A549 (cell line): ENCODE measurements at regions not wholly inside any gene's neighbourhood (a gene's known extent, or its start where the extent isn't known, plus 50 kb on each side); places are given as distances from the start of the nearest gene placed in this dataset.

Source experiments
- ATAC-seq, 2 experiments: fragments of 200-7000 bp in 1 of 2; fragments of >200 bp in 1 of 2; cut with Nextera tagmentation in 1 of 2; cut with Tn5 transposase in 1 of 2; 3 replicates each; pipeline versions ENCODE4 v1.8.0 to v1.9.1; 2018 to 2020; ENCODE audit warnings: mild to moderate bottlenecking in 1 of 2, moderate library complexity in 1 of 2
- CTCF ChIA-PET: fragments of 300-600 bp; sonication (Branson Sonifier 250); formaldehyde crosslinking; extraction: SDS; loops from one replicate; lab custom pipeline; 2021; ENCODE audit warnings: antibody characterized with exemption, inconsistent platforms; lab: Yijun Ruan, JAX
- POLR2A ChIA-PET: fragments of 350-600 bp; formaldehyde crosslinking; extraction: SDS; loops from one replicate; lab custom pipeline; 2021; ENCODE audit warnings: antibody characterized with exemption, inconsistent platforms; lab: Yijun Ruan, JAX
- DNase-seq, 2 experiments: peaks; one replicate each; pipeline versions ENCODE4 v3.0.0 to v3.0.0-alpha.2; 2011 to 2016; ENCODE audit warnings: low read depth in 1 of 2, low spot score in 1 of 2
- FAIRE-seq: peaks from 2 replicates; lab custom pipeline; 2011; peaks lifted over from hg19 to GRCh38; lab: Jason Lieb, UNC
- H3K27ac ChIP-seq, 2 experiments: fragments of >200 bp; sonication (Bioruptor Twin); formaldehyde crosslinking; 3 replicates each; pipeline ENCODE4 v1.5.1; 2016 to 2017
- H3K4me1 ChIP-seq: fragments of >200 bp; sonication (Bioruptor Twin); formaldehyde crosslinking; 3 replicates; pipeline ENCODE4 v1.6.1; 2016
- H3K4me2 ChIP-seq: fragments of >200 bp; sonication (Bioruptor Twin); formaldehyde crosslinking; 3 replicates; pipeline ENCODE4 v1.6.1; 2016
- H3K4me3 ChIP-seq: fragments of >200 bp; sonication (Bioruptor Twin); formaldehyde crosslinking; 3 replicates; pipeline ENCODE4 v1.5.1; 2016
- H3K9me3 ChIP-seq: fragments of >200 bp; sonication (Bioruptor Twin); formaldehyde crosslinking; 3 replicates; pipeline ENCODE4 v1.6.1; 2016
- CHD2 ChIP-seq: fragments of 150-350 bp; IDR thresholded peaks from 2 replicates; pipeline ENCODE4 v1.6.1; 2014; ENCODE audit warnings: low read length; ENCODE audit not compliant: partially characterized antibody
- CHD4 ChIP-seq: fragments of 200-600 bp; sonication (generic); IDR thresholded peaks from 2 replicates; pipeline ENCODE4 v1.6.1; 2016; ENCODE audit warnings: antibody characterized with exemption, mild to moderate bottlenecking, borderline replicate concordance
- EHMT2 ChIP-seq: fragments of 200-600 bp; sonication (generic); IDR thresholded peaks from 2 replicates; pipeline ENCODE4 v1.6.1; 2016; ENCODE audit warnings: antibody characterized with exemption, low read depth, mild to moderate bottlenecking, moderate library complexity
- FOSB ChIP-seq: fragments of 250-450 bp; sonication (Bioruptor Pico); IDR thresholded peaks from 2 replicates; pipeline ENCODE4 v1.5.0; 2020; ENCODE audit warnings: mild to moderate bottlenecking, moderate library complexity
- HDAC2 ChIP-seq: fragments of 200-600 bp; sonication (generic); IDR thresholded peaks from 2 replicates; pipeline ENCODE4 v1.6.1; 2016
- HEYL ChIP-seq: fragments of 250-450 bp; sonication (Bioruptor Pico); IDR thresholded peaks from 2 replicates; pipeline ENCODE4 v1.8.0; 2021; ENCODE audit warnings: mild to moderate bottlenecking, moderate library complexity
- HOXB13 ChIP-seq: fragments of 250-450 bp; sonication (Bioruptor Pico); IDR thresholded peaks from 2 replicates; pipeline ENCODE4 v1.5.0; 2020; ENCODE audit warnings: low read depth, mild to moderate bottlenecking, moderate library complexity
- KDM1A ChIP-seq: fragments of 200-600 bp; sonication (generic); IDR thresholded peaks from 2 replicates; pipeline ENCODE4 v1.6.1; 2016; ENCODE audit warnings: low read depth, mild to moderate bottlenecking
- KDM5A ChIP-seq: fragments of 200-600 bp; sonication (generic); IDR thresholded peaks from 2 replicates; pipeline ENCODE4 v1.6.1; 2016; ENCODE audit warnings: antibody characterized with exemption, mild to moderate bottlenecking
- NFE2L2 ChIP-seq: fragments of 150-350 bp; conservative IDR thresholded peaks from 2 replicates; pipeline ENCODE4 v1.6.1; 2014; ENCODE audit warnings: low read length
- NPAS2 ChIP-seq: fragments of 250-450 bp; sonication (Bioruptor Pico); IDR thresholded peaks from 2 replicates; pipeline ENCODE4 v1.8.0; 2022; ENCODE audit warnings: mild to moderate bottlenecking, moderate library complexity, borderline replicate concordance
- POLR2A ChIP-seq: IDR thresholded peaks from 2 replicates; pipeline ENCODE4 v1.6.1; 2012; ENCODE audit warnings: mild to moderate bottlenecking, low read length
- POLR2AphosphoS2 ChIP-seq: conservative IDR thresholded peaks from 2 replicates; pipeline ENCODE4 v1.6.1; 2012; ENCODE audit warnings: low read length, improper control_type of control experiment, inconsistent platforms
- RAD21 ChIP-seq, 2 experiments: fragments of >200 bp in 1 of 2; sonication (Bioruptor Twin) in 1 of 2; formaldehyde crosslinking in 1 of 2; IDR thresholded peaks in 1 of 2; conservative IDR thresholded peaks in 1 of 2; 2 replicates in 1 of 2; 3 replicates in 1 of 2; pipeline ENCODE4 v1.6.1; 2012 to 2018; ENCODE audit warnings: inconsistent platforms in 1 of 2
- SREBF2 ChIP-seq: fragments of 450-650 bp; IDR thresholded peaks from 2 replicates; pipeline ENCODE4 v1.6.1; 2014; ENCODE audit warnings: mild to moderate bottlenecking, moderate library complexity
- TP53 ChIP-seq: fragments of 250-450 bp; sonication (Bioruptor Pico); IDR thresholded peaks from 2 replicates; pipeline ENCODE4 v1.5.0; 2021; ENCODE audit warnings: mild to moderate bottlenecking, moderate library complexity
- ZC3H11A ChIP-seq: fragments of 450-650 bp; IDR thresholded peaks from 2 replicates; pipeline ENCODE4 v1.6.1; 2014; ENCODE audit warnings: antibody characterized with exemption, mild to moderate bottlenecking
- ZFP36 ChIP-seq: fragments of 450-650 bp; IDR thresholded peaks from 2 replicates; pipeline ENCODE4 v1.6.1; 2014; ENCODE audit warnings: borderline replicate concordance; ENCODE audit not compliant: partially characterized antibody
- ZSCAN20 ChIP-seq: fragments of 250-450 bp; sonication (Bioruptor Pico); IDR thresholded peaks from 2 replicates; pipeline ENCODE4 v1.8.0; 2022; ENCODE audit warnings: mild to moderate bottlenecking, moderate library complexity
- WGBS: methylation state at CpG from one replicate; pipeline ENCODE4 v1.1.6; 2017; ENCODE audit errors: missing lambda C conversion rate; 5-methylcytosine and 5-hydroxymethylcytosine counted together
- TF ChIP-seq, protein P1 (sequence below): fragments of 200-600 bp; sonication (generic); IDR thresholded peaks from 2 replicates; pipeline ENCODE4 v1.6.1; 2016; ENCODE audit warnings: antibody characterized with exemption, mild to moderate bottlenecking, moderate library complexity
- TF ChIP-seq, protein P2 (sequence below): fragments of 150-350 bp; IDR thresholded peaks from 2 replicates; pipeline ENCODE4 v1.6.1; 2014; ENCODE audit warnings: low read depth, mild to moderate bottlenecking, low read length
- TF ChIP-seq, protein P3 (sequence below): fragments of 250-450 bp; sonication (Bioruptor Pico); IDR thresholded peaks from 2 replicates; pipeline ENCODE4 v1.5.0; 2020; ENCODE audit warnings: low read depth, mild to moderate bottlenecking, moderate library complexity
- TF ChIP-seq, protein P4 (sequence below): IDR thresholded peaks from 2 replicates; pipeline ENCODE4 v1.6.1; 2012; ENCODE audit warnings: low read depth, borderline replicate concordance

DNA sequence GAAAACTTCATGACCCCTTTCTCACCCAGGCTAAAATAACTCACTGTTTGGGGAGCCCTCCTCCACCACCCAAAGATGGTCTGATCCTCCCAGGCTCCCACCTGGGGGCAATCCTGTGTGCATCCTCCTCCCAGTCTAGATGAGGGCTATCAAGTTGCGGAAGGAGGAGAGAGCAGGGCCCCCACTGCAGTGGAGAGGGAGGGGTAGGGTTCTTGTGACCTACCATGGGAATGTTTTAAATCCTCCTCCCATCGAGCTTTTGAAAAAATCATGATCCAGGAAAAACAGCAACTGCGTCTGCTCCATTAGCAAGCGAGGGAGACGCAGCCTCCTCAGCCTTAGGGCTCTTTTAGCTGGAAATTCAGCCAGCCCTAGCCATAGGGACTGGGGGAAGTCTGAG is 80.0 kb downstream of the NAV1 start:
- no peak for FAIRE-seq

DNA sequence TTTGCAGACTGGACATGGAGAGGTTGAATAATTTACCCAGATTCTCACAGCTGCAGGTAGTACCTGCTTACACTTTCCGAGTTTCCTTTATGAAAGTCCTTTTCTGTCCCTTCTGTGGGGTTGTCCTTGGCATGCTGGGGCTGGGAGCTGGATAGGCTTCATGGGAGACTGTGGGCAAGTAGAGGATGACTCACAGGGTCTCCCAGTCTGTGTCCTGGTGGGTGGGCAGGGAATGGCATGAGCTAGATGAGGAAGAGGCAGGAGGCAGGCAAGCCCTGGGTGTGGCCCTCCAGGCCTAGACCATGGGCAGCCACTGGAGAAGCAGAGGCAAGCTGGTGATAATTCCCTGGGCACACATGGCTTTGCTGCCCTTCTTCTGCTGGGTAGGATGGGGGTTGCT is 80.6 kb downstream of the NAV1 start:
- Histone ChIP-seq H3K4me3 (no peak overlapping the region), H3K4me2 (peak overlapping the region; percentile 15; the same call in 1 of the 3 replicates), H3K9me3 (no peaks in the 10 kb centered on the region), H3K27ac (peak overlapping the region; percentile 31 to 63; a peak in 3 of 6 replicates), H3K4me1 (peaks cover 29% of the 10 kb centered on the region)
- ATAC-seq: peak in 1 of 2 experiments; percentile 62; a peak in 3 of 6 replicates
- TF ChIP-seq ZC3H11A (no peak), CHD4 (no peak), KDM1A (no peak), KDM5A (no peak), FOSB (CRISPR knock-in tag) (no peak), ZFP36 (no peak), ZSCAN20 (CRISPR knock-in tag) (no peak), POLR2A (no peak), EHMT2 (no peak)
- TF ChIP-seq, protein P1, sequence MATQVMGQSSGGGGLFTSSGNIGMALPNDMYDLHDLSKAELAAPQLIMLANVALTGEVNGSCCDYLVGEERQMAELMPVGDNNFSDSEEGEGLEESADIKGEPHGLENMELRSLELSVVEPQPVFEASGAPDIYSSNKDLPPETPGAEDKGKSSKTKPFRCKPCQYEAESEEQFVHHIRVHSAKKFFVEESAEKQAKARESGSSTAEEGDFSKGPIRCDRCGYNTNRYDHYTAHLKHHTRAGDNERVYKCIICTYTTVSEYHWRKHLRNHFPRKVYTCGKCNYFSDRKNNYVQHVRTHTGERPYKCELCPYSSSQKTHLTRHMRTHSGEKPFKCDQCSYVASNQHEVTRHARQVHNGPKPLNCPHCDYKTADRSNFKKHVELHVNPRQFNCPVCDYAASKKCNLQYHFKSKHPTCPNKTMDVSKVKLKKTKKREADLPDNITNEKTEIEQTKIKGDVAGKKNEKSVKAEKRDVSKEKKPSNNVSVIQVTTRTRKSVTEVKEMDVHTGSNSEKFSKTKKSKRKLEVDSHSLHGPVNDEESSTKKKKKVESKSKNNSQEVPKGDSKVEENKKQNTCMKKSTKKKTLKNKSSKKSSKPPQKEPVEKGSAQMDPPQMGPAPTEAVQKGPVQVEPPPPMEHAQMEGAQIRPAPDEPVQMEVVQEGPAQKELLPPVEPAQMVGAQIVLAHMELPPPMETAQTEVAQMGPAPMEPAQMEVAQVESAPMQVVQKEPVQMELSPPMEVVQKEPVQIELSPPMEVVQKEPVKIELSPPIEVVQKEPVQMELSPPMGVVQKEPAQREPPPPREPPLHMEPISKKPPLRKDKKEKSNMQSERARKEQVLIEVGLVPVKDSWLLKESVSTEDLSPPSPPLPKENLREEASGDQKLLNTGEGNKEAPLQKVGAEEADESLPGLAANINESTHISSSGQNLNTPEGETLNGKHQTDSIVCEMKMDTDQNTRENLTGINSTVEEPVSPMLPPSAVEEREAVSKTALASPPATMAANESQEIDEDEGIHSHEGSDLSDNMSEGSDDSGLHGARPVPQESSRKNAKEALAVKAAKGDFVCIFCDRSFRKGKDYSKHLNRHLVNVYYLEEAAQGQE: no peak
- ChIA-PET CTCF (interaction anchor here (1.0 to 2.5 kb wide), 7 partner anchors 11 to 173 kb away, joined by 3 to 10 read pairs (median 7); no protein-coding TSS in a partner anchor), POLR2A (no interaction called here)
- DNase-seq: no peak
- FAIRE-seq: no peak
- WGBS: 76% methylated on average over 1 of the region's 1 CpG

More for the DNA sequence above, 80.0 kb downstream of the NAV1 start:
- Histone ChIP-seq H3K9me3 (no peaks in the 10 kb centered on the region), H3K4me1 (peaks cover 27% of the 10 kb centered on the region), H3K4me3 (no peak overlapping the region), H3K4me2 (no peak overlapping the region), H3K27ac (peak overlapping the region; percentile 31 to 63; a peak in 3 of 6 replicates)
- TF ChIP-seq NPAS2: no peak
- TF ChIP-seq TP53 (CRISPR knock-in tag): no peak
- TF ChIP-seq HDAC2: no peak
- TF ChIP-seq HOXB13 (CRISPR knock-in tag): no peak
- no peak for DNase-seq
- ATAC-seq: peak in 1 of 2 experiments; percentile 11; a peak in 1 of 6 replicates
- WGBS: 83% methylated on average over 5 of the region's 5 CpGs
- ChIA-PET CTCF (interaction anchor here (1.1 to 2.5 kb wide), 6 partner anchors 10 to 174 kb away, joined by 3 to 10 read pairs (median 7); no protein-coding TSS in a partner anchor), POLR2A (no interaction called here)

DNA sequence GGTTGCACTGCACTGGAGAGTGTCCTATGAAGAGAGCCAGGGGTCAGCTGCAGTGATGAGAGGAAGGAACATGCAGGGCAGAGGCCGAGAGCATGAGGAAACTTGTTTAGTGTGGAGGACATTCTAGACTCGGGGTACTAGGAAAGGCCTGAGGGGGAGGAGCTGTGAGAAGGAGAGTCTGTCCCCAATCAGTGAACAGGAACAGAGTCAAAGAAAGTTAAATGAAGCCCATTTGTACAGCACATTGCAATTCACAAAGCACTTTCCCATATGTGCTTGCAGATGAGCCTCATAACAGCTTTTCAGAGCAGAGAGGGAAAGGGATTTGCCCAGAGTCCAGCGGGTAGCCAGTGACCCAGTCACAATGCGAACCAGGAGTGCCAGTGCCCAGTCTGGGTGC is 83.4 kb downstream of the NAV1 start:
- ChIA-PET CTCF (interaction anchor here (1.3 to 1.8 kb wide), 5 partner anchors 8 to 82 kb away, joined by 3 to 8 read pairs (median 4); no protein-coding TSS in a partner anchor), POLR2A (no interaction called here)
- Histone ChIP-seq H3K27ac (peak overlapping the region in 1 of 2 experiments; percentile 79; a peak in 3 of 6 replicates), H3K4me1 (peaks cover 52% of the 10 kb centered on the region), H3K4me3 (no peak overlapping the region), H3K4me2 (no peak overlapping the region), H3K9me3 (no peaks in the 10 kb centered on the region)
- ATAC-seq: no peak
- no peak for FAIRE-seq
- TF ChIP-seq TP53 (CRISPR knock-in tag) (no peak), SREBF2 (no peak), HEYL (CRISPR knock-in tag) (no peak), HDAC2 (no peak), CHD2 (no peak), NFE2L2 (no peak), FOSB (CRISPR knock-in tag) (no peak), POLR2AphosphoS2 (no peak), RAD21 (conservative IDR thresholded peaks at IDR 0.05 in 1 of 2, IDR thresholded peaks at IDR 0.05 in 1 of 2) (no peak)
- TF ChIP-seq, protein P2, sequence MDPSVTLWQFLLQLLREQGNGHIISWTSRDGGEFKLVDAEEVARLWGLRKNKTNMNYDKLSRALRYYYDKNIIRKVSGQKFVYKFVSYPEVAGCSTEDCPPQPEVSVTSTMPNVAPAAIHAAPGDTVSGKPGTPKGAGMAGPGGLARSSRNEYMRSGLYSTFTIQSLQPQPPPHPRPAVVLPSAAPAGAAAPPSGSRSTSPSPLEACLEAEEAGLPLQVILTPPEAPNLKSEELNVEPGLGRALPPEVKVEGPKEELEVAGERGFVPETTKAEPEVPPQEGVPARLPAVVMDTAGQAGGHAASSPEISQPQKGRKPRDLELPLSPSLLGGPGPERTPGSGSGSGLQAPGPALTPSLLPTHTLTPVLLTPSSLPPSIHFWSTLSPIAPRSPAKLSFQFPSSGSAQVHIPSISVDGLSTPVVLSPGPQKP: no peak
- TF ChIP-seq, protein P3, sequence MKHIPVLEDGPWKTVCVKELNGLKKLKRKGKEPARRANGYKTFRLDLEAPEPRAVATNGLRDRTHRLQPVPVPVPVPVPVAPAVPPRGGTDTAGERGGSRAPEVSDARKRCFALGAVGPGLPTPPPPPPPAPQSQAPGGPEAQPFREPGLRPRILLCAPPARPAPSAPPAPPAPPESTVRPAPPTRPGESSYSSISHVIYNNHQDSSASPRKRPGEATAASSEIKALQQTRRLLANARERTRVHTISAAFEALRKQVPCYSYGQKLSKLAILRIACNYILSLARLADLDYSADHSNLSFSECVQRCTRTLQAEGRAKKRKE (CRISPR knock-in tag): no peak
- TF ChIP-seq, protein P4, sequence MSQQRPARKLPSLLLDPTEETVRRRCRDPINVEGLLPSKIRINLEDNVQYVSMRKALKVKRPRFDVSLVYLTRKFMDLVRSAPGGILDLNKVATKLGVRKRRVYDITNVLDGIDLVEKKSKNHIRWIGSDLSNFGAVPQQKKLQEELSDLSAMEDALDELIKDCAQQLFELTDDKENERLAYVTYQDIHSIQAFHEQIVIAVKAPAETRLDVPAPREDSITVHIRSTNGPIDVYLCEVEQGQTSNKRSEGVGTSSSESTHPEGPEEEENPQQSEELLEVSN: no peak
- 92% methylated on average over 4 of the region's 4 CpGs for WGBS
- DNase-seq: no peak
